GDM1 (cell line): ENCODE measurements at regions not wholly inside any gene's neighbourhood (a gene's known extent, or its start where the extent isn't known, plus 50 kb on each side); places are given as distances from the start of the nearest gene placed in this dataset.

Experiments used
- DNase-seq: peaks from one replicate; lab custom pipeline; 2025; lab: John Stamatoyannopoulos, UW

DNA sequence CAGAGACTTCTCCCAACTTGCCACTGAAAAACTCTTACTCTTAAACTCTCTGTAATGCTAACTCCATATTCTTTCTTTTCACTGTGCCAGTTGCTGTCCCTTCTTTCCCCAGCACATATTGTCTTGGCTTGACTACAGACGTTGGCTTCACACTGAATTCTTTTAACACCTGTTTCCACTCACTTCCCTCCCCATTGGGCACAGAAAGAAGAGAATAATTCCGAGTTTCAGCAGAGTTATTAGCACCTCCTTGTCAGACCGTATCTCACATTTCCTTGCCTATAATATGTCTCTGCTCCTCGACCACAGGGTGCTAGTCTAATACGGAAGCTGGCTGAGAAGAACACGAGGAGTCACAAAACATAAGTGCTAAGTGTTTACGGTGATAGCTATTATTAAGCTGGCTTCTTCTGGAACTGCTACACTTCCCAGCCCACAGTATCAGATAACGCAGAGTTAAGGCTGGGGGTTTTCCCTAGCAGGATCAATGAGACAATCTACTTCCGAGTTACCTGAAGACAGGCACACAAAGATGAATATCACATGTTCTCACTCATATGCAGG lies 188.5 kb upstream of the CDH8 start:
- DNase-seq: no peak

DNA sequence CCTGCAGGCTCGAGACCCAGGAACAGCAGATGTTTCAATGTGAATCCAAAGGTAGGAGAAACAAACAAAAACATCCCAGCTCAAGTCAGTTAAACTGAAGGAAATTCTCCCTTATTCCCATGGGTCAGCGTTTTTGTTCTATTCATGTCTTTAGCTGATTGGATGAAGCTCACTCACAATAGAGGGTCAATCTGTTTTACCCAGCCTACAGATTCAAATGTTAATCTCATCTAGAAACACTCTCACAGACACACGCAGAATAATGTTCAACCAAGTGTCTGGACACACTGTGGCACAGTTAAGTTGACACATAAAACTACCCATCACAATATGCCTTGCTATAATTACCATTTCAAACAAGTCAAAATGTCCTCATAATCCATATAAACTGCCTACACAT lies 180.6 kb upstream of the CDH8 start:
- no peak for DNase-seq

DNA sequence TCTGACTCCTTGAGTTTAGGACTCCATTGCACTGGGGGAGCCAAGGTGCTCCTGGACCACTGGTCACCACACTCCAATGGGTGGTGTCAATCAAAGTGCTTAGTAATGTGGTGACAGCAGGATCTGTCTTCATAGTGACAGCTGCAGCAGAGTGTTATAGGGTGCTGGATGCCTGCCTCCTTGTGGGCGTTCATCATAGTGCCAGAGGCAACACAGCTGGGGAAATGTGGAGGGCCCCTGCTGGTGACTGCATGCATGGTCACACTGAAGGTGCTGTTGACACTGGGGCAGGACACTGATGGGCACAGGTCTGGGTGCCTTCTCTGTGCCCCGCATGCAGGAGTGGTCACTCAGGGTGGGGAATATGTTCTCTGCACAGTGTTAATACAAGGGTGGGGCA lies 177.5 kb upstream of the CDH8 start:
- no peak for DNase-seq

DNA sequence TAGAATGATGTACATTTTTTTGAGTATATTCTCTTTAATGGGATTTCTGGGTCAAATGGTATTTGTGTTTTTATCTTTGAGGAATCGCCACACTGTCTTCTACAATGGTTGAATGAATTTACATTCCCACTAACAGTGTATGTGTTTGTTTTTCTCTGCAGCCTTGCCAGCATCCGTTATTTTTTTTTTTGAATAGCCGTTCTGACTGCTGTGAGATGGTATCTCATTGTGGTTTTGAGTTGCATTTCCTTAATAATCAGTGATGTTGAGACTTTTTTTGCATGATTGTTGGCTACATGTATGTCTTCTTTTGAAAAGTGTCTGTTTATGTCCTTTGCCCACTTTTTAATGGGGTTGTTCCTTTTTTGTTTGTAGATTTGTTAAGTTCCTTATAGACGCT lies 172.7 kb upstream of the CDH8 start:
- DNase-seq: no peak

DNA sequence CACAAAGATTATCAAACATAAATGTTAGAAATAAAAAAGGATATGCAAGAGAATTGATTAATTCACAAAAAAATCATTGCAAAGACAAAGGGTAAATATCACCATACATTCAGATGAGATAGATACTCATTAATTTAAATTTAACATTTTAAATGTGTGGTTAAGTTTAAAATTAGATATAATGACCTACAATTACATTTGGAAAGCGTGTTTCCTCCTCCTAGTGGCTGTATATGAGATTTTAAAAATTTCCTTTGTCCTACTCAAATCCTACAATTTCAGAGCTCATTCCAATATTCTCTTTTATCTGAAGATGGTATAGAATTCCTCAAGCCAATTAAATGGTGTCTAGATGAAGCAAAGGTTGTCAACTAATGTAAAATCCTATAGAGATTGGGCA lies 169.2 kb upstream of the CDH8 start:
- DNase-seq: no peak

DNA sequence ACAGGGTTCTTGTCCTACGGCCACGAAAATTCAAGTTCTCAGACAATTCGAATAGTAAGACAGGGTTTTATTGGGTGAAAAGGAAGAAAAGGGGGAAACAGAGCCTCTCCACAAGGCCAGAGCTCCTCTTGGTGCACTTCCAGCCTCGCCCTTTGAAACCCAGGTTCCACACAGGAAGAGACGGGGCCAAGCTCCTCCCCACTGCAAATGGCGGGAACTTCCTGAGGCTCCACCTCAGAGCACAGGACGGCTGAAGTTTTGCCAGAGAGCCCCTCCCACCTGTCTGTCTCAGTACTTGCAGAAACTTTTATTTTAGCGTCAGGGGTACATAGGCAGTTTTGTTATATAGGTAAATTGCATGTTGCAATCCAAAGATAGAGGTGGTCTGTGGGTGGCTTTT lies 165.7 kb upstream of the CDH8 start:
- DNase-seq: no peak

DNA sequence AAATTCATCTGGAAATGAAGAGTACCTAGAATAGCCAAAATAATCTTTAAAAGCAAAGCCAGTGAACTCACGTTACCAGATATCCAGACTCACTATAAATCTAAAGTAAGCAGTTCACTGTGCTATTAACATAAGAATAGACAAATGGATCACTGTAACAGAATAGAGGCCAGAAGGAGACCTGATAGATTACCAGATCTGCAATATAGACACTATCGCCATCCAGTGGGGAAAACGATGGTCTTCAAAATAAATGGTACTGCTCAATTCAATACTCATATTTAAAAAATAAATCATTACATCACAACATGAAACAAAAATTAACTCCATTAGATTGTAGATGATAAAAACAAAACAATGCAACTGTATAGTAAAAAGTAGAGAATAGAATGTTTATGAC lies 158.6 kb upstream of the CDH8 start:
- DNase-seq: no peak

DNA sequence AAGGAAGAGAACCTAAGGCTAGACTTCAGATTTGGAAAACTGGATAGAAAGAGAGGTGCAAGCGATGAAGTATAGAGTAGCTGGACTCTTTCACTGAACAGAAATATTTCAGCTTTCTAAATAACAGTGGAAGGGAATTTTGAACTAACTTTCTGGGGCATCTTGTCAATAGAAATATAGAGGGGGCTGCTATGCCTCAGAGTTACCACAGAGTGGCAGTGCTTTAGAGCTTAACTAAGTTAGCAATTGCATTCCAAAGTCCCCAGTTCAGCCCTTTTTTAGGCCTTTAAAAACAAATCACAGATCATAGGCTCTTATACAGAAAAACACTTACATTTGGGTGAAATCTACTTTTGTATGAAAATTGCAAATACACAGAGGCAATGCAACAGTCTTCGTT lies 154.2 kb upstream of the CDH8 start:
- no peak for DNase-seq

DNA sequence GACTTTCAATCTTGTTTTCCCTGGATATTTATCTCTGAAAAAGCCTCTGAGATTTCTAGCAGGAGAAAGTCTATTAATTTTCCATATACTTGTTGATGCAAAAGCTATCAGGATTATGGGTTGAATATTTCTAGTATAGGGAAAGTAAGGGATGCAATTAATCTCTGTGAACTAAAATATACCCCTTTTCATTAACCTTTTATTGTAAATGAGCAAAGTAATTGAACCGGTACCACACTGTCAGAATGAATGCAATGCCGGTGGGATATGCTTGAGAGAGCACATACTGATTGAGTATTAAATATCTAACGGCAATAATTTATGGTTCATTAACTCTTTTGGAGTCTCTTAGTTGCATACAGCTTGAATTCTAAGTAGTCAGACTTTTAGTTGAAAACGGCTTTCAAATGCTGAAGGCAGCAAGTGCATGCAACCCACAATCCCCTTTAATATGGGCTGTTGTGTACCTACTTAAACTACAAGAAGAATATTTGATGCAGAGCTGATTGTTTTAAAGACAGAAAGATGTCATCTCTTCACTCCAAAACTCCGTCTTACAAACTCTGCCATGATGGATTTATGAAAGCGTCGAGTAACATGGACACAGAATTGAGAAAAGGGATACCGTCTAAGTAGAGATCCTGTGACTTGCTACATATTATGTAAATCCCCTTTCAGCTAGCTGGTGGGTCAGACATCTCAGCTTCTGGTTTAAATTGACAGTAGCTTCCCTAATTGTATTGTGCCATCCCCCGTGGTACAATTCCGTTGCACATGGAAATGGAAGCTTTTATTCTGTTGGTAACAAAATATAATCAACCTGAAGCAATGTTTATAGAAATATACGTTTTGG lies 141.3 kb upstream of the CDH8 start:
- DNase-seq: no peak

DNA sequence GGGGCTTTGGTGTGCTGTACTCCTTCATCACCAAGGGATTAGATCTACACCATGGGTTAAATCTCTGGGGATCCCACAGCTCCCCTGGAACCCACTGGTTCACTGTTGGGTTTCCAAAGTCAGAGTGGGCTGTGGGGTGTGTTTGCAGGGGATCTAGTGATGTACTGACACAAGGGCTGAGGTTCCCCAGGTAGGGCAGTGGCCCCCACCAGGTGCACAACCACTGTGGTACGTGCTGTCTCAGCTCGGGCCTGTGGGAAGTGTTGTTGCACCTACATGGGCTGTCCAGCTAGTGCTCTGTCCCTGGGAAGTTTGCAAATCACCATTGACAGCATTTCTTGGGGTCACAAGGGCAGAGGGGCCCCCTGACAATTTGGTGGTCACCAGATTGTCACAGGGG lies 134.4 kb upstream of the CDH8 start:
- no peak for DNase-seq

DNA sequence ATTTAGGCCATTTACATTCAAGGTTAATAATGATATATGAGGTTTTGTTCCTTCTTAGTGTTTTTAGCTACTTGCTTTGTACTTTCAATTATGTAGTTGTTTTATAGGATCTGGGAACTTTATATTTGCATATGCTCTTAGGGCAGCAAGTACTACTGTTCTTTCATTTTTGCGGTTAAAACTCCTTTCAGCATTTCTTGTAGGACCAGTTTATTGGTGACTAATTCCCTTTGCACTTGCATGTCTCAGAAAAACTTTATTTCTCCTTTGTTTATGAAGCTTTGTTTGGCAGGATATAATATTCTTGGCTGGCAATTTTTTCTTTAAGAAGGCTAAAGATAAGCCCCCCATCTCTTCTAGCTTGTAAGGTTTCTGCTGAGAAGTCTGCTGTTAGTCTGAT lies 131.3 kb upstream of the CDH8 start:
- no peak for DNase-seq

DNA sequence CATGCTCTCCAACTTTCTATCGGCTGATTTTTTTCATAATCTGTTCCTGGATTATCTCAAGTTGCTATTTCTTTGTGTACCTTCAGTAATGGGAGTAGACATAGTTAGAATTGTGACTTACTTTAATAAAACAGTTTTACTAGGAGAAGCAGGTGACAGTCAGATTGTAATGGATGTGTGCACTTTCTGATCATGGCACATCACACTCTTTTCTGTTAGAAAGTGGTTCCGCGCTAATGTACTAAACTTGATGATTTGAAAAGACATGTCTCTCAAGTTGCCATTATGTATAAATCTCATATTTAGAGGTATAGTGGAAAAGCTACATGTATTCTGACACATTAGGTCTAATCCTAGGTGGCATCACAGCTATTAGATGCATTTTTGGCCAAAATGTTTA lies 121.3 kb upstream of the CDH8 start:
- DNase-seq: no peak

DNA sequence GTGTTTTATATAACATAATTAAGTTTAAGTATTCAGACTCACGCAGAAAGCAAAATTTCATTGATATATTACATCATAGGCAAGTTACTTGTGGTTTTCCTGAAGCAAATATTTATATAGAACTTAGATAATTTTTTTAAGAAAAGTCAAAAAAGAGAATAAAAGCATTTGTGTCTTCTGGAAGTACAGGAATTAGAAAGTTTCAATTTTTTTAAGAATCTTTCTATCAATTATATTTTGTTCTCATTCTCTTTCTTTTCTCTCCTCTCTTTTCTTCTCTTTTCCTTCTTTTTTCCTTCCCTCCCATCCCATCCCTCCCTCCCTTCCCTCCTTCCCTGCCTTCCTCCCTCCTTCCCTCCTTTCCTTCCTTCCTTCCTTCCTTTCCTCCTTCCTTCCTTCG lies 120.7 kb upstream of the CDH8 start:
- no peak for DNase-seq

DNA sequence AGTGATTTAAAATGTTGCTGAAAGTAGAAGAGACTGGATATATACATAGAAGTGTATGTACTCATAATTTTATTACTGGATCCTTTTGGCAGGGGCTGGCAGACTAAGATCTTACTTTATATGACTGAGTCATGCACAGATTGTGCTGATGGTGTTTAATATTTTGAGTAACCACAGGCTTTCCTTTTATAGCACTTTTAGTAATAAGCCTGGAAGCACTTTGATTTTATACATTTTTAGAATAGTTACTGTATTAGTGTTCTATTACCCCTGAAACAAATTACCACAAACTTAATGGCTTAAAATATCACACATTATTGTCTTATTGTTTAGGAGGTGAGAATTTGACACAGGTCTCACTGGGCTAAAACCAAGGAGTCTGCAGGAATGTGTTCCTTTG lies 113.4 kb upstream of the CDH8 start:
- no peak for DNase-seq

DNA sequence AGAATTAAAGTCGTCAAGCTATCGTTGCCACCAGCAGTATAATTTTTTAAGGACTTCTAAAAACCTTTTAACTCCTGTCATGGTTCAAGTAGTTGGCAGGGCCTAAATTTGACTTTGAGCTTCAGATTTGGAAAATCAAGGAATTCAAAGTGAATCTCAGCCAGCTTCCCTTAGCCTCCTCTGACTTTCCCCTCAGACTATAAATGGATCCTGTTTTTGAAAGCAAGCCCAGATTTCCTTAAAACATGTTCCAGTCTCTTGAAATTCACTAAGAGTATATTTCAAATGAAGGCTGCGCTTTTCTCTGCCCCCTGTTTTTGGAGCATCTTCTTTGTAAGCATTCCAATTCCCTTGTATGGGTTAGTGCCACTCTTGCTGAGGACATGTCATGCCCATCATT lies 101.8 kb upstream of the CDH8 start:
- DNase-seq: no peak

DNA sequence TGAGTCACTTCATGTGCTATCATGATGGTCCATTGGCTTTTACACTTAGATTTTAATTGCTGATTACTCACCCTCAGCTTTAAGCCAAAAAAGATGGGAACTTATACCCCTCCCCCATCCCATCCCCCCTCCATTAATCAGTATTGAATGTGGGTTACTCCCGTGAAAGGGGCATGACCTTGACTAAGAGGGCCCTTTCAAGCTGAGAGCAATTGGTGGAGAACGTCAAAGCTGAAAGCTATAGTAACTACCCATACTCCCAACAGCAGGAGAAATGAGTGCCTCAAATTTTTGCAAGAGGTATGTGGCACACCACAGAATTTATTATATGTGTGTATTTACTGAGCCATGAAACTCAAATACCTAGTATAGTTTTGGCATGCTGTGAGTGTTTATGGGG lies 99.7 kb upstream of the CDH8 start:
- no peak for DNase-seq

DNA sequence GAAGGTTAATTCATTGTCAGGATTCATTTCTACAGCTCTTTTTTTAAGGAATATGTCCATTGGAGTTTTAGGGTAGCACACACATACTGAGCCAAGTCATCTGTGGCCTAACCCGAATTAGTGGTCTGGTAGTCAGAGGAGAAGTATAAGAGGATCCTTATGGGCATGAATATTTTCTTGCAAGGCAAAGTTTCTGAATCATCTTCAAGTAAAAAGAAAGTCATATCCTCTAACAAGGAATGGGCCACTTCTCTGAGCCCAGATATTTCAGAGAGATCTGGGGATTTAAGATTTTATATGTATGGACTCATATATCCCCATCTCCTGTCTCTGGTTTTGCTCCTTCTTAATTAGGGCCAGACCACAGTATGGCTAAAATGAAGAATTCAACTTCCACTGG lies 99.2 kb upstream of the CDH8 start:
- no peak for DNase-seq

DNA sequence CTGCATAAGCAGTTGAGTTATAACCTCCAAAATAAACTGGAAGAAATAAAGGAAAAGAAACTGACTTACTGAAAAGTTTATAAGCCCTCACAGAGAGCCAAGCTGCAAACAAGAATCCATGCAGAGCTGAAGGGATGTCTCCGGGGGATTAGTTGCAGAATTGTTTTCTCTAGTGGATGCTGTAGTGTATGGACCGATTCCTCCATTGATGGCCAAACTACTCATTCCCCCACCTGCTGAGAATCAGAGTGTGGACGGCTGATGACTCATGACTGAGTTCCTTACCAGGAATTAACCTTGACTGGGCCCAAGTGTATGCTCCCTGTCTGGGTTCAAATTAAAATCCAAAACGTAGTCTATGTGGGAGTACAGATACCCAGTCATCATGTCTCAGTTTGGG lies 93.9 kb upstream of the CDH8 start:
- no peak for DNase-seq

DNA sequence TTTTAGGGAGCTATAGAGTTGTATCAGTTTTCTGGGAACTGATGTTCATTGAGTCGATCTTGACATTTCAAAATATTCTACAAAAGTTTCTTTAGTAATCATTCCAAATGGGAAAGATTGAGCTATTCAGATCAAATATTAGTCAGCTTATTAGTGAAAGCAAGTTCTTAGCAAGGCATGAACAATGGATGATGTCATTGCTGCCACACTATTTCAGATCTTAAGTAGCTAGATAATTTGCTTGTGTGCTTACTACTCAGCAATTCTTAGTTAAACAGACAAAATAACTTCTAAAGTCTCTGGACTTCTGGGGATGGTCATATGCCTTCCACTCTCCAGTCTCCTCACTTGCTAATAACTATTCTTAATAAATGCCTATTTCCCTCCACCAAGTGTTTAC lies 69.0 kb upstream of the CDH8 start:
- DNase-seq: no peak

DNA sequence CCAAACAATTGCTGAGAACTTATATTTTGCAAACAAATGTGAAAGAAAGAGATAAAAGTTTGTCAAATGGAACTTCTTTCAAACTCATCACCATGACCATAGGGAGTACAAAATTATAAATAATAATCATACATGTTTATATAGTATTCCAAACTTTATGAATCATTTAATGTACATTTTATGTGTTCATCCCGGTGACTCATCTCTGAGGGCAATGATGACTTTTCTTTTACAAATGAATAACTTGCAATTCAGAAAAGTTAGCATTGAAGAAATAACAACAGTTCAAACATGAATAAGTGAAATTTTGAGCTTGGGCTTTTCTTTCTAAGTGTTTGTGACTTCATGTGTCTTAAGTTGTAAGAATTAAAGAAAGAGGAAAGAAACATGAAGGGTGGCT lies 66.3 kb upstream of the CDH8 start:
- DNase-seq: no peak

DNA sequence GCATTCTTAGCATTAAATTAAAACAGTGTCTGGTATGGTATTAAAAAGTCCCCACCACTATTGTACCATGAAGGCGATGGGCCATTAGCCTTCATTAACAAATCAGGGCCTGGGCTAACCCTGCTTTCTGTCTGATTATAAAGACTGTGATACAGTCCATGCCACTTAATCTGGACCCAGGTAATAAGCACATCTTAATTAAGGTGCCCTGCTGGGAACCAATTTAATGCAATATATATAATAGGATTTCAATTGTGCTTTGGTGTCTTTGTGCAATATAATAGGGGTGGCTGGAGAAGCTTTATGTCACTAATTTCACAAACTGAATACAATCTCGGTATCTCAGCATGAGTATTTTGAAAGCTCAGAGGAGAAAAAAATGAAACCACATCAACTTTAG lies 64.4 kb upstream of the CDH8 start:
- no peak for DNase-seq

DNA sequence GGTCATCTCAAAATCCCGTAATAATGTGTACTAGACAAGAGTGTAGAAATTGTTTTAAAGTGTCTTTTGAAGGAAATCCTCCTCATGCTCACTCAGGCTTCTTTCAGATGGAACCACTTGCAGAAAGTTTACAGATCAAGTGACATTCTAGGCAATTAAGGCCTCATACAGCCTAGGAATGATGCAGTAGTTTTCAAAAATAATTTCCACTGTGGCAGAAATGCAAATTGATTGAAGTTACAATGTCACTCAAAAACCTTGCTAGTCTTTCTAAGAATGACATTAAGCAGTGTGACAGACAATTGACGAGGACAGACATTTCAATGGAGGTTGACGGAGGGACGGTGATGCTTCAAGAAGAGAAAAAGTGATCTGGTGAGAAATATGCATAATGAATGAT lies 53.5 kb upstream of the CDH8 start:
- no peak for DNase-seq

DNA sequence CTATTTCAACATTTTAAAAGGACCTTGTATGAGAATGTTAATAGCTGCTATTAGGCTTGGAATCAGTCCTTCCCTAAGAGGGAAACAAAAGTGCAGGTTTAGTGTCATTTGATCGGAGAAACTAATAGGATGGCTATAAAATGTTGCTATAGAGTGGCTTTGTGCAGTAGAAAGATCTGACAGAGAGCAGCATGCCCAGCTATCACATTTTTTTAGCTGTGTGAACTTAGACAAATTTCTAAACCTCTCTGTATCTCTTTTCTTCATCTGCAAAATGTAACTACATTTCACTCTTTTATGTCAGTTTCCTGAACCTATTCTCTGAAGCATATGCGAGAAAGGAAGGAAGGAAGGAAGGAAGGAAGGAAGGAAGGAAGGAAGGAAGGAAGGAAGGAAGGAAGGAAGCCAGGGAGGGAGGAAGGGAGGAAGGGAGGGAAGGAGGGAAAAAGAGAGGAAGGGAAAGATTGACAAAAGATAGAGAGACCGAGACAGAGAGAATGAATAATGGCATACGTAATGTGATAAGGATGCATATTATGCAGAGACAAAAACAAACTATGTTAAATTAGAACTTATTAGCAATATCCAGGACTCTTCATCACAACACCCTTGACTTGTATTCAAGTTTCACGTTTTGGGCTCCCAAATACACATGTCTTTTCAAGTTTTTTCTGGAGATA lies 52.6 kb upstream of the CDH8 start:
- no peak for DNase-seq
